HepG2 (cell line): ENCODE measurements at regions not wholly inside any gene's neighbourhood (a gene's known extent, or its start where the extent isn't known, plus 50 kb on each side); places are given as distances from the start of the nearest gene placed in this dataset.

Source experiments
- ATAC-seq: fragments of 200-7000 bp; cut with Tn5 transposase; 3 replicates; pipeline ENCODE4 v1.9.1; 2020; ENCODE audit warnings: mild to moderate bottlenecking, moderate library complexity
- BruUV-seq: library from RNA; stranded (reverse); fragments of 400-500 nt; replicated peaks from 2 replicates; lab custom pipeline; 2021; lab: Mats Ljungman, UMichigan
- CTCF ChIA-PET: fragments of 300-600 bp; formaldehyde crosslinking; extraction: SDS; loops from one replicate; lab custom pipeline; 2021; ENCODE audit warnings: low total read pairs, inconsistent platforms, low intra/inter-chr PET ratio; lab: Yijun Ruan, JAX
- POLR2A ChIA-PET: fragments of 350-600 bp; sonication (Branson Sonifier 250); formaldehyde crosslinking; loops from one replicate; lab custom pipeline; 2020; ENCODE audit warnings: antibody characterized with exemption, inconsistent platforms; lab: Yijun Ruan, JAX
- DNase-seq: peaks from one replicate; pipeline ENCODE4 v3.0.0-alpha.2; 2015; ENCODE audit warnings: low spot score
- FAIRE-seq: peaks from 3 replicates; lab custom pipeline; 2011; peaks lifted over from hg19 to GRCh38; lab: Jason Lieb, UNC
- H2AFZ ChIP-seq: one replicate; pipeline ENCODE4 v1.6.1; 2011; ENCODE audit warnings: low read length, inconsistent platforms
- H3K27ac ChIP-seq: fragments of 300-600 bp; 3 replicates; pipeline ENCODE4 v1.8.0; 2011; ENCODE audit warnings: mixed run types, mild to moderate bottlenecking, mixed read lengths, low read length, inconsistent platforms; ENCODE audit not compliant: insufficient read depth; ENCODE audit errors: extremely low read length
- H3K27me3 ChIP-seq, 2 experiments: fragments of 200-600 bp in 1 of 2; 2 replicates in 1 of 2; 3 replicates in 1 of 2; pipeline versions ENCODE4 v1.6.0 to v1.8.0; 2011; ENCODE audit warnings: low read length in 2 of 2, mild to moderate bottlenecking in 2 of 2, moderate library complexity in 2 of 2, inconsistent platforms in 1 of 2; ENCODE audit not compliant: insufficient read depth in 2 of 2, control insufficient read depth in 1 of 2
- H3K36me3 ChIP-seq, 2 experiments: fragments of 200-600 bp in 1 of 2; replicated peaks in 1 of 2; 2 replicates in 1 of 2; 3 replicates in 1 of 2; pipeline versions ENCODE4 v1.5.1 to v1.8.0; 2011; ENCODE audit warnings: low read length in 2 of 2, inconsistent platforms in 1 of 2; ENCODE audit not compliant: insufficient read depth in 2 of 2, control insufficient read depth in 1 of 2
- H3K4me1 ChIP-seq: 2 replicates; pipeline ENCODE4 v1.5.1; 2012; ENCODE audit warnings: low read length, inconsistent platforms; ENCODE audit not compliant: insufficient read depth
- H3K4me2 ChIP-seq: 2 replicates; pipeline ENCODE4 v1.6.0; 2011; ENCODE audit warnings: low read depth, low read length, inconsistent platforms
- H3K4me3 ChIP-seq, 3 experiments: fragments of 200-600 bp in 1 of 3; sonication (generic), shearing (Covaris generic) in 1 of 3; replicated peaks in 1 of 3; 2 replicates each; pipeline ENCODE4 v1.5.1; 2011 to 2016; ENCODE audit warnings: low read length in 3 of 3, inconsistent platforms in 2 of 3, low read depth in 2 of 3, mild to moderate bottlenecking in 2 of 3, control low read depth in 1 of 3, mixed read lengths in 1 of 3; ENCODE audit not compliant: insufficient read depth in 1 of 3
- H3K79me2 ChIP-seq: one replicate; pipeline ENCODE4 v1.6.1; 2011; ENCODE audit warnings: low read length, inconsistent platforms; ENCODE audit not compliant: insufficient read depth
- H3K9ac ChIP-seq: 2 replicates; pipeline ENCODE4 v1.6.0; 2011; ENCODE audit warnings: mild to moderate bottlenecking, low read depth, low read length, inconsistent platforms; ENCODE audit not compliant: insufficient read depth
- H3K9me3 ChIP-seq: 2 replicates; pipeline ENCODE4 v1.5.1; 2012; ENCODE audit warnings: mild to moderate bottlenecking, low read length
- H4K20me1 ChIP-seq: 2 replicates; pipeline ENCODE4 v1.6.0; 2011; ENCODE audit warnings: inconsistent platforms, mild to moderate bottlenecking, low read length, moderate library complexity; ENCODE audit not compliant: insufficient read depth
- HMG20A ChIP-seq: IDR thresholded peaks from 2 replicates; pipeline ENCODE4 v1.6.1; 2016; ENCODE audit warnings: borderline replicate concordance
- NR2F6 ChIP-seq, 2 experiments: IDR thresholded peaks; 2 replicates each; pipeline ENCODE4 v1.6.1; 2016; ENCODE audit warnings: antibody characterized with exemption in 1 of 2, mild to moderate bottlenecking in 1 of 2
- PRDM4 ChIP-seq: sonication (generic); formaldehyde crosslinking; IDR thresholded peaks from 2 replicates; pipeline ENCODE4 v1.9.0; 2021; ENCODE audit warnings: missing genetic modification reagents, borderline replicate concordance
- ZBTB33 ChIP-seq: sonication (generic); formaldehyde crosslinking; IDR thresholded peaks from 2 replicates; pipeline ENCODE4 v1.4.0; 2020; ENCODE audit warnings: missing genetic modification reagents
- ZNF136 ChIP-seq: sonication (generic); formaldehyde crosslinking; IDR thresholded peaks from 2 replicates; pipeline ENCODE4 v1.8.1; 2022; ENCODE audit warnings: low read depth, mild to moderate bottlenecking, moderate library complexity, missing genetic modification reagents
- ZNF343 ChIP-seq: sonication (generic); formaldehyde crosslinking; IDR thresholded peaks from 2 replicates; pipeline ENCODE4 v1.4.0; 2020; ENCODE audit warnings: mild to moderate bottlenecking, missing genetic modification reagents
- ZNF781 ChIP-seq: sonication (generic); formaldehyde crosslinking; IDR thresholded peaks from 2 replicates; pipeline ENCODE4 v1.5.1; 2020; ENCODE audit warnings: borderline replicate concordance, mild to moderate bottlenecking, missing genetic modification reagents; ENCODE audit errors: not compliant biosample characterization
- WGBS: methylation state at CpG from one replicate; pipeline ENCODE4 v1.1.6; 2017; ENCODE audit warnings: low lambda C conversion rate; 5-methylcytosine and 5-hydroxymethylcytosine counted together
- in situ Hi-C: cut with HindIII; loops from 2 replicates; pipeline ENCODE4 v1.10.0; 2017; ENCODE audit warnings: low pct_unique_long_range_greater_than_20kb; ENCODE audit not compliant: extremely low pct_ligation_motif_present
- intact Hi-C: fragments of 100-400 bp; cut with micrococcal nuclease; formaldehyde crosslinking; loops from one replicate; pipeline ENCODE4 v1.10.0; 2022; ENCODE audit not compliant: unreplicated experiment

- H3K4me1 ChIP-seq: no peaks in the 10 kb centered on the region
- H3K9me3 ChIP-seq: no peaks in the 10 kb centered on the region
- H3K79me2 ChIP-seq: no peaks in the 10 kb centered on the region
- no peak overlapping the region for H3K27ac ChIP-seq
- no peak overlapping the region for H3K9ac ChIP-seq
- H2AFZ ChIP-seq: no peak overlapping the region
- no peaks in the 10 kb centered on the region for H3K36me3 ChIP-seq
- in situ Hi-C loops (no loop called here), intact Hi-C loops (no loop called here)
- FAIRE-seq (no peak), ATAC-seq (no peak), DNase-seq (no peak)
- POLR2A ChIA-PET: no interaction called here
- H3K4me3 ChIP-seq: no peak overlapping the region
- 42% methylated on average over 15 of the region's 15 CpGs for WGBS
- TF ChIP-seq PRDM4 (CRISPR knock-in tag): no peak
- TF ChIP-seq ZBTB33 (CRISPR knock-in tag): no peak
- no peak for TF ChIP-seq HMG20A (CRISPR knock-in tag)
- TF ChIP-seq NR2F6 (IDR thresholded peaks at IDR 0.05): no peak
- no peak for TF ChIP-seq NR2F6 (CRISPR knock-in tag; IDR thresholded peaks at IDR 0.05)
- TF ChIP-seq ZNF781 (CRISPR knock-in tag): no peak
- TF ChIP-seq ZNF136 (CRISPR knock-in tag): no peak
- TF ChIP-seq ZNF343 (CRISPR knock-in tag): no peak
- no peaks in the 10 kb centered on the region for H4K20me1 ChIP-seq
- CTCF ChIA-PET: no interaction called here
- no peaks in the 10 kb centered on the region for H3K27me3 ChIP-seq
- BruUV-seq: no TSS peak
- H3K4me2 ChIP-seq: no peak overlapping the region
Observed at GRCh38 chr13:68023838-68024581, 793.9 kb upstream of the PCDH9 start.
